ENCODE measurements at regions not wholly inside any gene's neighbourhood (a gene's known extent, or its start where the extent isn't known, plus 50 kb on each side); places are given as distances from the start of the nearest gene placed in this dataset.

- H3K4me2 ChIP-seq (ENCODE audit: insufficient read depth, insufficient read length, low read length): no peak overlapping the region
- Mint-ChIP-seq H3K27me3 (ENCODE audit: low read depth) (peaks cover 3% of the 10 kb centered on the region), H3K36me3 (ENCODE audit: insufficient read depth in 1 of 3, low read depth in 3 of 3) (no peaks in the 10 kb centered on the region)
These were observed 287.4 kb downstream of the UACA start for GRCh38 chr15:70475921-70476320.

More at GRCh38 chr15:70475921-70476320, 287.4 kb downstream of the UACA start:
- no peaks in the 10 kb centered on the region for H3K27me3 ChIP-seq (ENCODE audit: insufficient read depth, low read length)
- H3K56ac ChIP-seq (ENCODE audit: insufficient read length, low read depth, low read length): no peak overlapping the region
- H2AFZ ChIP-seq (ENCODE audit: low read length): no peak overlapping the region
- H3K27ac ChIP-seq (ENCODE audit: insufficient read length, low read depth, low read length): no peak overlapping the region
- DNase-seq: no peak
- no peaks in the 10 kb centered on the region for H3K9me3 ChIP-seq (ENCODE audit: control insufficient read depth, low read depth, low read length)
- no peak overlapping the region for H2AK5ac ChIP-seq (ENCODE audit: insufficient read length, low read length)
- no peak for TF ChIP-seq CTCF (conservative IDR thresholded peaks at IDR 0.05)
- Mint-ChIP-seq H3K27ac (0 out of 7 replicates have a peak overlapping the region, but pooled peaks of 1 of the 3 experiments have one; percentile 25), H3K4me1 (peaks cover 3 to 5% of the 10 kb centered on the region in 2 experiments; a peak in 3 of 4 replicates), H3K4me3 (no peak overlapping the region), H3K9me3 (no peaks in the 10 kb centered on the region)
- no peaks in the 10 kb centered on the region for H3K79me2 ChIP-seq (ENCODE audit: insufficient read depth, low read length)
- H2BK120ac ChIP-seq (ENCODE audit: low read depth, low read length, poor library complexity, severe bottlenecking): no peak overlapping the region
- no peak overlapping the region for H3K14ac ChIP-seq (ENCODE audit: insufficient read depth, low read length)
- H4K5ac ChIP-seq (ENCODE audit: insufficient read length, low read depth, low read length): no peak overlapping the region
- no peaks in the 10 kb centered on the region for H4K20me1 ChIP-seq (ENCODE audit: control insufficient read depth, insufficient read depth, insufficient read length)
- no peaks in the 10 kb centered on the region for H3K23me2 ChIP-seq (ENCODE audit: insufficient read length, low read depth, low read length, poor library complexity, severe bottlenecking)
- H4K8ac ChIP-seq (replicated peaks; ENCODE audit: insufficient read length, low read depth, low read length): no peak overlapping the region
- no peaks in the 10 kb centered on the region for H3K4me1 ChIP-seq (ENCODE audit: insufficient read depth, low read length)
- no peak overlapping the region for H2BK5ac ChIP-seq (ENCODE audit: insufficient read length, low read length)
- H2BK12ac ChIP-seq (ENCODE audit: insufficient read length, low read depth, low read length): no peak overlapping the region
- no peak overlapping the region for H3K23ac ChIP-seq (ENCODE audit: insufficient read length, low read depth, low read length)
- H3K9ac ChIP-seq (ENCODE audit: extremely low read depth, insufficient read length, low read length): no peak overlapping the region
- H3T11ph ChIP-seq (ENCODE audit: low read length): no peak overlapping the region
- no peak overlapping the region for H3K18ac ChIP-seq (ENCODE audit: insufficient read length, low read depth, low read length)
- no peak overlapping the region for H3K4ac ChIP-seq (ENCODE audit: low read depth, low read length)
- no peak overlapping the region for H2BK20ac ChIP-seq (ENCODE audit: low read depth, low read length, poor library complexity, severe bottlenecking)
- H2BK15ac ChIP-seq (ENCODE audit: low read depth, low read length): no peak overlapping the region
- H3K79me1 ChIP-seq (ENCODE audit: insufficient read depth, low read depth, low read length, poor library complexity, severe bottlenecking): no peaks in the 10 kb centered on the region
- no peak overlapping the region for H4K91ac ChIP-seq (ENCODE audit: insufficient read length, low read depth, low read length)
